Thoracic aorta (tissue), 2 donors: ENCODE measurements at regions not wholly inside any gene's neighbourhood (a gene's known extent, or its start where the extent isn't known, plus 50 kb on each side); places are given as distances from the start of the nearest gene placed in this dataset.

Experiments used
- ATAC-seq: fragments of 150-250 bp; one replicate; pipeline ENCODE4 v1.8.0; 2017; ENCODE audit warnings: low read depth; ENCODE audit not compliant: insufficient number of reproducible peaks, low FRiP score
- DNase-seq: peaks from one replicate; pipeline ENCODE4 v3.0.0-alpha.2; 2020; ENCODE audit warnings: low spot score
- H3K27ac ChIP-seq, 2 donors: fragments of 200-600 bp; sonication (generic); 1 replicate in 1 of 2; 2 replicates in 1 of 2; pipeline ENCODE4 v1.5.1; 2016; ENCODE audit warnings: mild to moderate bottlenecking in 2 of 2, moderate library complexity in 2 of 2
- H3K27me3 ChIP-seq: fragments of 200-600 bp; sonication (generic); replicated peaks from 2 replicates; pipeline ENCODE4 v1.6.0; 2016; ENCODE audit warnings: mild to moderate bottlenecking; ENCODE audit not compliant: insufficient read depth
- H3K36me3 ChIP-seq: fragments of 200-600 bp; sonication (generic); one replicate; pipeline ENCODE4 v1.5.1; 2016
- H3K4me1 ChIP-seq, 2 donors: fragments of 200-600 bp; sonication (generic); 1 replicate in 1 of 2; 2 replicates in 1 of 2; pipeline versions ENCODE4 v1.5.1 to v1.6.0; 2016; ENCODE audit warnings: low read depth in 2 of 2, mild to moderate bottlenecking in 1 of 2; ENCODE audit not compliant: control insufficient read depth in 1 of 2
- H3K4me3 ChIP-seq: fragments of 200-600 bp; sonication (generic); 2 replicates; pipeline ENCODE4 v1.5.1; 2016; ENCODE audit warnings: mild to moderate bottlenecking
- H3K9me3 ChIP-seq: fragments of 200-600 bp; sonication (generic); 2 replicates; pipeline ENCODE4 v1.5.1; 2016
- TF ChIP-seq, protein P1 (sequence below): fragments of 200-600 bp; sonication (generic); IDR thresholded peaks from one replicate; pipeline ENCODE4 v1.5.1; 2019; ENCODE audit warnings: antibody characterized with exemption

DNA sequence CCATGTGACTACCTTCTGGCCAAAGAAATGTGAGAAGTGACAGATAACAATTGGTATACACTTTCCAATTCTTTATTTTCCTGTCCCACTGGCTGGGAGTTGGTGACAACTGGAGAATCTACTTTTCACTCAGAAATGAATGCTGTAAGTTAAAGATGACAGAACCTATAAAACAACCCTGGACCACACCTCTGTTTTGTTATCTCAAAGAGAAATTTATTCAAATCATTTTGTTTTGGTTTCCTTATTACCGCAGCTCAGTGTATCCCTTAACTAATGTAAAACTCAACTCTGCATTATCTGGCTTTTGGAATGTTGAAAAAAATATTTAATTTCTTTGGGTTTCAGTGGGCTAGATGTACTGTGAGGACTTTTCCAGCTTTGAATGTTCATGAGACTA is 469.8 kb downstream of the PCDH7 start:
- Histone ChIP-seq H3K9me3 (no peaks in the 10 kb centered on the region), H3K27ac (no peak overlapping the region), H3K36me3 (no peaks in the 10 kb centered on the region), H3K27me3 (no peaks in the 10 kb centered on the region), H3K4me3 (no peak overlapping the region), H3K4me1 (no peaks in the 10 kb centered on the region)
- ATAC-seq (no peak), DNase-seq (no peak)
- TF ChIP-seq, protein P1, sequence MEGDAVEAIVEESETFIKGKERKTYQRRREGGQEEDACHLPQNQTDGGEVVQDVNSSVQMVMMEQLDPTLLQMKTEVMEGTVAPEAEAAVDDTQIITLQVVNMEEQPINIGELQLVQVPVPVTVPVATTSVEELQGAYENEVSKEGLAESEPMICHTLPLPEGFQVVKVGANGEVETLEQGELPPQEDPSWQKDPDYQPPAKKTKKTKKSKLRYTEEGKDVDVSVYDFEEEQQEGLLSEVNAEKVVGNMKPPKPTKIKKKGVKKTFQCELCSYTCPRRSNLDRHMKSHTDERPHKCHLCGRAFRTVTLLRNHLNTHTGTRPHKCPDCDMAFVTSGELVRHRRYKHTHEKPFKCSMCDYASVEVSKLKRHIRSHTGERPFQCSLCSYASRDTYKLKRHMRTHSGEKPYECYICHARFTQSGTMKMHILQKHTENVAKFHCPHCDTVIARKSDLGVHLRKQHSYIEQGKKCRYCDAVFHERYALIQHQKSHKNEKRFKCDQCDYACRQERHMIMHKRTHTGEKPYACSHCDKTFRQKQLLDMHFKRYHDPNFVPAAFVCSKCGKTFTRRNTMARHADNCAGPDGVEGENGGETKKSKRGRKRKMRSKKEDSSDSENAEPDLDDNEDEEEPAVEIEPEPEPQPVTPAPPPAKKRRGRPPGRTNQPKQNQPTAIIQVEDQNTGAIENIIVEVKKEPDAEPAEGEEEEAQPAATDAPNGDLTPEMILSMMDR: no peak

- Histone ChIP-seq H3K4me1 (no peaks in the 10 kb centered on the region), H3K27ac (no peak overlapping the region), H3K36me3 (no peaks in the 10 kb centered on the region), H3K4me3 (no peak overlapping the region), H3K27me3 (no peaks in the 10 kb centered on the region), H3K9me3 (no peaks in the 10 kb centered on the region)
- TF ChIP-seq, protein P1: no peak
- ATAC-seq: no peak
- no peak for DNase-seq
These were observed 470.5 kb downstream of the PCDH7 start for GRCh38 chr4:31190671-31191070.

DNA sequence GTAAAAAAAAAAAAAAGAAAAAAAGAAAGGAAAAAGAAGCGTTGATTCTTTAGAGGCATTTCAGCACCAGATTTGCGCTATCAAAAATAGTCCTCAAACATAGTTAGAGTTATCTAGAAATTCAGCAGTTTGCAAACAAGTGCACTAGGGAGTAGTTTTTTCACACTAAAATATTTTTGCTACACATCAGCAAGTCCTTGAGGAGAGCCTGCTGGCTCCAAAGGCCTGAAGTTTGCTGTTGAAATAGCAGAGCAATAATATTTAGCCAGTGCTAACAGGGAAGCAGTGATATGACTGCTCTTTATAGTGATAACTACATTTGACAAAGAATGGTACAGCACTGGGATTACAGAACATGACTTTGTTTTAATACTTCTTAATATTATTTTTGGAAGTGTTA is 472.2 kb downstream of the PCDH7 start:
- Histone ChIP-seq H3K36me3 (no peaks in the 10 kb centered on the region), H3K27ac (no peak overlapping the region), H3K9me3 (no peaks in the 10 kb centered on the region), H3K27me3 (no peaks in the 10 kb centered on the region), H3K4me3 (peak overlapping the region; percentile 5), H3K4me1 (no peaks in the 10 kb centered on the region)
- TF ChIP-seq, protein P1: no peak
- no peak for DNase-seq
- no peak for ATAC-seq

DNA sequence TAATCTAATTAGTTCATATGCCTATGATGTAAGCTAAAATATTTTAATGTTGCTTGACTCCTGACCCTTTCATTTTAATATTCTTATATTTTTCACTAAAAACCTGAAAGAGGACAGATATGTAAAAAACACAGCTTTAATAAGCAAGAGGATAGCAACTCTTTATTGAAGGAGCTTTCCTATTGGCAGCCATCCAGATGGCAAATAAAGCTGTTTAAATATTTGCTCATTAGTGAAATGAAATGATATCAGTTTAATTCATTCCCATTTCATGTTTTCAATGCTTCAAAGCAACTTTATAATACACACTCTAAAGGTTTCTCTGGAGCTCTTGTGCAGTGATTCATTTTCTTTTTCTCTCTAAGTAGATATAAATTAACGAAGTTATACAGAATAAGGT is 473.4 kb downstream of the PCDH7 start:
- Histone ChIP-seq H3K9me3 (no peaks in the 10 kb centered on the region), H3K36me3 (no peaks in the 10 kb centered on the region), H3K27ac (no peak overlapping the region), H3K4me3 (no peak overlapping the region), H3K27me3 (no peaks in the 10 kb centered on the region), H3K4me1 (no peaks in the 10 kb centered on the region)
- TF ChIP-seq, protein P1: no peak
- ATAC-seq (no peak), DNase-seq (no peak)

DNA sequence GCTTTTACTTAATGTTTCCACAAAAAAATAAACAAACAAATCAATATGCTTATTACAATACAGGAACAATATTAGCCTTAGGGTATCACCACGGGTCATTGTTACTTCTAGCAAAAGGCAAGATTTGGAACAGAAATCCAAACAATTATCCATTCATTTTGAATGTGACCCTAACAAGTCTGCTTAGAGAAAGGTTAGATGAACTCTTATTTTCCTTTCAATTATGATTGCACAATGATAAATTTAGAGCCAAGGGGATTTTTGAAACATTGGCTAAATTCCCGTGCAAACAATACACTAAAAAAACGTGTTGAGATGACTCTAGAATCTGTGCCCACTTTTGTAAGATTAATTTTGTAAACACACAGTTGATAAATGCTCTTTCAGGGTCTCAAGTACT is 474.7 kb downstream of the PCDH7 start:
- TF ChIP-seq, protein P1: no peak
- Histone ChIP-seq H3K27ac (no peak overlapping the region), H3K9me3 (no peaks in the 10 kb centered on the region), H3K27me3 (no peaks in the 10 kb centered on the region), H3K4me3 (no peak overlapping the region), H3K4me1 (no peaks in the 10 kb centered on the region), H3K36me3 (no peaks in the 10 kb centered on the region)
- ATAC-seq (no peak), DNase-seq (no peak)
